ENCODE measurements at regions not wholly inside any gene's neighbourhood (a gene's known extent, or its start where the extent isn't known, plus 50 kb on each side); places are given as distances from the start of the nearest gene placed in this dataset.

DNA sequence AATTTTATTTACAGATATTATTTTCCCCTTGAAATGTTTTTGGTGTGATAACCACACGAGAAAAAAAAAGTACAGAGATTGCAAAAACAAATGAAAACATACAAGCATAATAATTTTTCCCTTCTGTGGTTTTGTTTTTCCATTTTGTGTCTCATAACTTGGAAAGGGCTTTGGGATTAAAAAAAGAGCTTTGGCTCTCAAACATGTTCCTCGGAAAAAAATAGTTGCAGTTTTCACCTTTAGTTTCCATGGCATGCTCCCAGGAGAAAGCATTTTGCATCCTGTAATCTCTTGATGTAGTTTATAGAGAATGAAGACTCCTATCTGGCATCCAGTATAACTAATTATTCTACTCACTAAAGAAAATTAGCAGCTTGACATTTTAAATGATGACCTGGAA is 362.1 kb upstream of the PDGFD start:
- no peak for DNase-seq

DNA sequence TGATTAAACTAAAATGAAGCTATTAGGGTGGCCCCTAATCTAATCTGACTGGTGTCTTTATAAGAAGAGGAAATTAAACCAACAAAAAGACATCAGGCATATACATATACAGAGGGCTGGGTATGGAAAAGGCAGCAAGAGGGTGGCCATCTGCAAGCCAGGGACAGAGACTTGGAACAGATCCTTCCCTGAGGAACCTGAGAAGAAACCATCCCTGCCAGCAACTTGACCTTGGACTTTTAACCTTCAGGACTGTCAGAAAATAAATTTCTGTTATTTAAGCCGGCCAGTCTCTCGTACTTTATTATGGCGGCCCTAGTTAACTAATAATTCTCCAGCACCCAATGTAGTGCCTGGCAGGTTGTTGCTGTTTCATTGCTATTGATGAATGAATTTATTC is 361.5 kb upstream of the PDGFD start:
- no peak for DNase-seq

DNA sequence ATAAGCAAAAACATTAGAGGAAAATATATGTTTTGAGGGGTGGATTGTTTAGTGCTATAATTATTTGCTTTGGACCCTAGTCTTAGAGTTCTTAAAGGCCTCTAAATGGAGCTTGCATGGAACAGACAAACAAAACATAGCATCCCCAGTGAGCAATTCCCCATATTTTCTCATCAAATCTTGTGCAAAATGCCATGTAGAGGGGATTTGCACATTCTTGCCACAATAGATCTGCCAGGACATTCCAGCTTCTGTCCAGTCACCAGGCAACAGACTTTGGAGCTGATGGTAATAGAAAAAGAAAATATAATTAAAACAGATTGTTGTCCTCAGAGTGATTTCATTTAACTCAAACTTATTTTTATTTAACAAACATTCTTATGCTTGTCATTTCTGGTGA is 360.3 kb upstream of the PDGFD start:
- no peak for DNase-seq

DNA sequence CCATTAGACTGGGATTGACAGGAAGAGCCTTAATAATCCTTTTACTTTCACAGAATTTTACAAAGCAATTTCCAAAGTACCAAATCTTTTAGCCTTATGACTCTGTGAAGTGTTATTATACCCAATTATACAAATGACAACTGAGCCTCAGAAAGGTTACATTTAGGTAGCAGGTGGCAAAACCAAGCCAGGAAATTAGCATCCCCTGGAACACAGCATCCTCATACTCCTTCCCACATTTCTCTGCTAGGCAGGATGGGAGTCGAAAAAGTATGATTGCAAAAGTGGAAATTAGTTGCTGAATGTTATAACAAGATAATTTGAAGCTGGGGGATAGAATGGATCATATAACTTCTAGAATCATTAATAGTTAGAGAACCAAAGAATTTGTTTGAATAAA is 359.7 kb upstream of the PDGFD start:
- no peak for DNase-seq

DNA sequence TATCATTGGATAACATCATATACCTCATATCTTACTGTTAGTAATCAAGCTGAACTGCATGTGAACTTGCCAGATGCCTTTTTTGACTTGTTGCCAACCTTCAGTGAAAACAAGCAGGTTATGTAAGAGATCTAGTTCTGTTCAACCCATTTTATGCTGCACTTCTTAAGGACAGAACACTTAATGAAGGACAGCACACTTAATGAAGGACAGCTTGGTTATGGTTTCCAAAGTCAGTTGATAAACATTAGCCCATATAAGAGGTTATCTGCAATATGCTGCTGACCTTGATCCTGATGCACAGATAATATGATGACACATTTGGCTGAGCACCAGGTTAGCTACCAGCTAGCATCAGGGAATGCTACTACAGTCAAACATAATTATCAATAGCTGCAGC is 358.7 kb upstream of the PDGFD start:
- no peak for DNase-seq

DNA sequence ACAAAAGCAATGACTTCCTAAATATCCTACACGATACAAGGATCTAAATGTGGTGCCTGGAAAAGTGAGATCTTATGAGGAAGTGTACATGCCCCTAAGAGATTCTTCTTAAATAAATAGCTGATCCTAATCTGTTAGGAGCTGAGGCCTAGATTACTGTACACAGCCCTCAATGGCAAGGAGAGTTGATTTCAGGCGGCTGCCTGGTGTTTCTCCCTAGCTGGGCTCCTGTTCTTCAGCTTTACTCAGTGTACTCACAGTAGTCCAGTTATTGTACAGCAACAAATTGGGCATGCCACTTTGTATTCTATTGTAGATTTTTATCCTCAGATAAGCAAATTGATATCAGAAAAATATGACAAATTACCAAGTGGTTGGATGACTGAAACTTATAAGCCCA is 358.2 kb upstream of the PDGFD start:
- no peak for DNase-seq

DNA sequence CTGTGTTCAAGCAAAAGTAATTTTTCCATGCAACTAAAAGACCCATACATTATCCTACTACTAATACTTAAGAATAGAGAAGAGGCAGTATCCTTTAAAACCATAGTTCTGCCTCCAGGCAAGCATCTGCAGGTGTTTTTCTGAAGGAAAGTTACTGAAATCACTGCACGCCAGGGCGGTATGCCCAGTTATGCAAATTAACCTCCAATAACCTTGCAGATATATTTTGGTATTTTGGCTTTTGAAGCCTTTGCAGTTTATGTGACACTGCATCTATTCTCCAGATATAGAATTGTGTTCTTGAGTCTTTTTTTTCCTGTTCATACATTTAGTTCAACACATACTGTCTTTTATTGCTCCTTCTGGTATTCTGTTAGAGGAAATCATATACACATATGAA is 346.2 kb upstream of the PDGFD start:
- no peak for DNase-seq

DNA sequence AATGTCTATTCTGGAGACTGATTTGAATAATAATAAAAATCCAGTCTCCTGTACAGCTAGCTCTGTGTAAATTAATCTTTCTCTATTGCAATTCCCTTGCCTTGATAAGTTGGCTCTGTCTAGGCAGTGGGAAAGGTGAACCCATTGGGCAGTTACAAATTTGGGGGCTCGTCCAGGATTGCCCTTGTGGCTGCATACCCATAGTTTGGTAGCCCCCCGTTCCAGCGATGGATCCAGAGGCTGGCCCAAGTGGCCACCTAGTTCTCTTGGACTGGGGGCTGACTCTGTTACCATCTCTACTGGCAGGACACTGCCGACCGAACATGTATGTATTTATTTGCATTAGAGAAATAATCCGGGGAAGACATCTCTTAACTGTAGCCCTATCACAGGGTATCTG is 326.2 kb upstream of the PDGFD start:
- DNase-seq, result no peak

DNA sequence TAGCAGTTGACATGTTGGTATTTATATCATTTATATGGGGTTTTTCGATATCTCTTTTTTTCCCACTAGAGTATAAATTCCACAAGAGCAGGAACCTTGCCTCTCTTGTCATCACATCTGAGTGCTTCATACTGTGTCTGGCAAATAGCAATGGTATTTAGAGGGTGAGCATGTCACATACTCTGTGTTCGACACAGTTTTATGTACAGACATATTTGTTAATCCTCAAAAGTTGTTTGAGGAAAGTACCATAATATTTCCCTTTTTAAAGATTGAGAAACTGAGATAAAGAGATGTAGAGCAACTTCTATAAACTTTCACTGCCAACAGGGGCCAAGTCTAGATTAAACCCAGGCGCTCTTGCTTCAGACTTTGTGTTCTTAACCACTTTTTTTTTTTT is 324.6 kb upstream of the PDGFD start:
- no peak for DNase-seq

DNA sequence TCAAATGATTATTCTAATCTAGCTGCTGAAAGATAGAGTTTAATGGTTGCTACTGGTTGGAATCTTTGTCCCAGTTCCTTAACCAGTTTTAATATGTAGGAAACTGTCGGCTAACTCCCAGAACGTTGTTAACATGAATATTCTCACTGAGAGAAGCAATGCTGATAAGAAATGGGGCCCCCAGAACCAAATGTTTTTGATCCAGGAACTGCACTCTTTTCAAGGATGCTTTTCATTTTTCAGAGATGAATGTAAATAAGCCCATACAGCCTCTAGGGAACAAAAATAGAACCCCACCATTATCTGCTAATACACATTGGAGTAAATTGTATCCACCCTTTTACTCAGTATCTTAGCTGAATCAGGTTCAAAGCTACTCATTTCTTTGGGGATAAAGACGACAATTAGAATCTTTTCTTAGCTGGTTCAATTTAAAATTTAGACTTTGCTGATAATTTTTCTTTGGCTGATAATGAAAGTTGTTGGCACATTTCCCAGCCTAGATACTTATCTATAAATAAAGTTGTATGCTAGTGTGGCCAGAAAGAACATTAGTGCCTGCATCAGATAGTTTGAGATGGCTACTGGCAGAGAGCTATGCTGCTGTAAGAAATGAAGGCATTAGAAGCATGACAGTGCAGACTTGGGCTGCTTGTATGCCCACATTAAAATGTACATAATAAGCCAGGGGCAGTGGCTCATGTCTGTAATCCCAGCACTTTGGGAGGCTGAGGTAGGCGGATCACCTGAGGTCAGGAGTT is 323.3 kb upstream of the PDGFD start:
- no peak for DNase-seq

DNA sequence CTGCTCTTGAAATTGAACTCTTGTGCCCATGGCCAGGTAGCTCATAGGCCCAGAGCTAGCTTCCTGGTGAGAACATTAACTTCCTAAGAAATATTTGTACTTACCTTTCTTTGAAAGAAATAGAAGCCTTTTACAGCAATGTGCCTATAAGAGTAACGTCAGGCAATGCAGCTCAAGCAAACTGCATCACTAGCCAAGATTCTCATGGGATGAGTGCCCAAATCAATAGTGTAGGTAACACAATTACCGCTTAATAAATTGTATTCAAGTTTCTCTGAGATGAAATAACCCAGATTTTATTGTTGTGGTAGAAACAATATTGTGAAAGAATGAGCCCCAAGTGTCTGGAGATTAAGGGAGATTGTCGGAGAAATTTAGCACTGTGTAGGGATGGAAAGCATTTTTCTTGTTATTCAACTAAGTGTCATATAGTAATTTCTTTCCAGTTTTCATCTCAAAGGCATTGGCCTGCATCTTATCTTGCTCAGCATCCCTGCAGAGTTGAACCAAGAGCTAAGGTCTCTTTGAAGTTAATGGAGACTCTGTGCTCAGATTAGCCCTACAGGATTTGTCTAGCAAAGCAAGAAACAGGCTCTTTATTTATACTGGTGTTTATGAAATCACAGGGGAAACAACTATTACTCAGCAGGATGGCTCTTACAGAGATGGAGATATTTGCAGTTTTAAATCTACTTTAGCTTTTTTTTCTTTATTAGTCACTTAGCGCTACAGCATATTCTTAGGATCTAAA is 321.0 kb upstream of the PDGFD start:
- no peak for DNase-seq

DNA sequence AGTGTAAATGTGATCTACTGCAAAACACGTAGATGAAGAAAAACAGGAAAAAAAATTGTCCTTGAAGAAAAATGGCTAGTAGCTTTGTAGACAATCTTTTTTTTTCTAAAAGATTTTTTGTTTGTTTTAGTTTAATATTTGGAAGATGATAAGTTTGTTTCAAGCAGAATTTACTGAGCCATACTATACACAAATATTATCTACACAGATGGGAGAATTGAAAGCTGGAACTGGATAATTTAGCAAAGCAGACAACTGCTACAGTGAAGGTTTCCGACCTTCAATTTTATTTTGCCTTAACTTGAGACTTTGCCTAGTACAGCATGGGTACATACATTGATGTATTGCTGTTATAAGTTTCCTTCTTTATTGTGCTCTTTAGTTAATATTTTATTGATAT is 313.0 kb upstream of the PDGFD start:
- DNase-seq, result no peak

DNA sequence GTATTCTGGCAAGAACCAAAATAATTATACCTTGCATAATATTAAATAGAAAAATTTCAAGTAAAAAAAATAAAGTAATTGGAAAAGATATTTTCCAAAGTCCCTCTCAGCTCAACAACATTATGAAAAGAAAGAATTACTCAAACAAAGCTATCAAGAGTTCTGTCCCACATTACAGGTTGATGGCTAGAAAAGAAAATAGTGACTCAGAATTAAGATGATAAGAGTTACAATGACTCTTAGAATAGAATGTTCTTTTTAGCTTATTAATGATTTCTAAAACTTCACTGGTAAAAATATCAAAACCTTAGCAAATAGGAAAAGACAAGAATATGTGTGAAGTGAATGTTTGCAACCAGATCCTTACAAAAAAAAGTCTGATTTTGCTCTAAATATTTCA is 312.5 kb upstream of the PDGFD start:
- no peak for DNase-seq

DNA sequence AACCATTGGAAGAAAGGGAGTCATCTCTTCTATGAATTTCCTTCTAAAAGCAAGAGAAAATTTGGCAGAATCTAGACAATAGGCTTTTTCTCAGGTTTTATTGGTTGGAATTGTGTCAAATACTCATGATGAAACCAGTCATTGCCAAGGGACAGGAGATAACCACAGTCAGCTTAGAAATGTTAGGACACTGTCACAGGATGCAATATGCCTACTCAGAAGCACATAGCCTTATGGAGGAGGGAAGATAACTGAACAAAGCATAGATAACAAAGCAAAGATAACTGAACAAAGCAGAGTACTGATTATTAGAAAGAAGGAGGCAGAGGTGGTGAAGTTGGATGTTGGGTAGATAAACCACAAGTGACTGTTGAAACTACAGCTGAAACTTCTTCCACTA is 303.5 kb upstream of the PDGFD start:
- no peak for DNase-seq

DNA sequence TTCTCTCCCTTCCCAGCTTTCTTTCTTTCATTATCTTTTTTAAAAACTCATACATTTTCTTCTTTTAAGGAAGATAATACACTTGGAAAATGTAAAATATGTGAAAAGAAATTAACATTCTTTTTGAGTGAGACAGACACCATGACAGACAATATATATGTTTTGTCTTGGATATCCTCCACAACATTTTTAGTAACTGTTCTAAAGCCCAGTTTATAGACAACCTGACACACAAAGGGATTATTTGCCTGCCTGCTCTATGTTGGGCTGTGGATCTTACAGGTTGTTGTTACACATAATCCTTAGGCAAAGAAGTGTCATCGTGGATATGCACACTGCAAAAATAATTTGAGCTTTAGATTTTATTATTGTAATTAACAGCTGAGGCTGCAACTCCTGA is 301.4 kb upstream of the PDGFD start:
- DNase-seq, result no peak

DNA sequence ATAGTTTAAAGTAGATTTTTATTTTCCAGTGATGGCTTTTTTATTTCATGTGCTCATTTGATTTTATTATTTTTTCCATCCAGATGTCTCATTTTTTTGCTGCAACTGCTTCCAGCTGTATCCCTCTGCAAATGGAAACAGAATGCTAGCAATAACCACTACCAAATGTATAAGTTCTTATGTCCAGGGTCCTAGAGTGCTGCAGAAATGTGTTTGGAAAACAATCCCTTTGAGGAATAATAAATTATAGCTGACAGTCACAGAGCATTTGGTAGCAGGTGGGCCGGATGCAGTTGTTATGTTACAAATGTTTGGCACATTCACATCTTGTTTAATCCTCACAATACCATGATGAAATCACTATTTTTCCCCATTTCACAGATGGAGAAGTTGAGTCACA is 300.7 kb upstream of the PDGFD start:
- DNase-seq, result no peak

DNA sequence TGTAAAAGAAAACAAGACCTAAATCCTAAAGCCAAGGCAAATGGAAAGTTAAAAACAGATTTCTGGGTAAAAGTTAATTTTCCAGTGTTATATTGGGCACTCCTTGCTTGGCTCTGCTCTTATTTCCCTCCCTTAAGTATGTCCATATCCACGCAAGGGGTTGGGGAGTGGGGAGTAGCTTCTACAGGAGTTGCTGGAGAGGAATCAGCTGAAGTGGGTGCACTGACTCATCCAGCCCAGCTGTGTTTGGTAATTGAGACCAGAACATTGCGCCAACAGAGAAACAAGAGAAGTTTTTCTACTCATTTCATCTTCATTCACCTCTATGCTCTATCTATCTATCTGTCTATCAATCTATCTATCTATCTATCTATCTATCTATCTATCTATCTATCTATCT is 298.4 kb upstream of the PDGFD start:
- DNase-seq, result no peak

DNA sequence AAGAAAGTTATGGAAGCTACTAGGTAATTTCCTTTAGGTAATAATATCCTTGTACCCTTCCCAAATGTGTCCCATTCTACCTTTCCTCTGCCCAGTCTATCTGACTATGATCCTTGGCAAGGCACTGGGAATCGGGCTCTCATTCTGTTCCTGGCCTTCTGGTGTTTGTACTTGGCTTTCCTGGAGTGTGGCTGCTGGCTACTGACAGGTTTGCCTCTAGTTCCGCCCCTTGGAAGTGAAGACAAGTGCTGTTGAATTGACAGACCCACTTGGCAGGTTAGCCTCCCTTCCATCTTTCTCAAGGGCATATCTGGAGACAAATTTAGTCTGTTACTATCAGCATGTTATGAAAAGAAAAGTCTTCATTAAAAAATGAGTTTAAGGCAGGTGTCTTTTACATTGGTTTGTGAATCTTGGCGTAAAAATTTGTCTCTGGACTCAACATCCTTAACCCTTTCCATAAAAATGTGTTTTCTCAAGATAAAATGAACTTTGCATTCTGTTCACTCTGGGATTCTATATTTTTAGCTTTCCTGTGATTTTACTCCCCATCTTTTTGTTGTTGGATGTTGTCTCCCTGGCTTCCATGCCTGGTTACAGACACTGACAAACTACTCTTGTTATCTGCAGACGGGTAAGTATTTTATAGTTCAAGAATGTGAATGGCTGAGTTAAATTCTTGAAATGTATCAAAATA is 287.4 kb upstream of the PDGFD start:
- no peak for DNase-seq

DNA sequence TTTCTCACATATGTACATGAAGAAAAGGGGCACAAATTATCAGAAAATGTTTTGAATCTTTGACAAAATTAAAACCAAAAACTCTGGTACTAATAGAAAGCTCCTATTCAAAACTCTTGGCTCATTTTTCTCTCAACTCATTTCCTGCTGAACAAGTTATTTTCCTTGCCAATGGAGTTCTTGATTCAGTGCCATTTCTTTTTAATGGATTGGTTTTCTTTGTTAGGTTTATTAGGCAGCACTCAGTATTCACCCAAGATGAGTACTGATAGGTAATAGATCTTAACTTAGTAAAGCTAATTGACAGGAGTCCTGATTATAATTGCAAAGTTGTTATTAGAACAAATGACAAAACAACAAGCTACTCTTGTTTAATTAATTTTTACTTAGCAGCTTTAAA is 279.4 kb upstream of the PDGFD start:
- DNase-seq, result no peak

DNA sequence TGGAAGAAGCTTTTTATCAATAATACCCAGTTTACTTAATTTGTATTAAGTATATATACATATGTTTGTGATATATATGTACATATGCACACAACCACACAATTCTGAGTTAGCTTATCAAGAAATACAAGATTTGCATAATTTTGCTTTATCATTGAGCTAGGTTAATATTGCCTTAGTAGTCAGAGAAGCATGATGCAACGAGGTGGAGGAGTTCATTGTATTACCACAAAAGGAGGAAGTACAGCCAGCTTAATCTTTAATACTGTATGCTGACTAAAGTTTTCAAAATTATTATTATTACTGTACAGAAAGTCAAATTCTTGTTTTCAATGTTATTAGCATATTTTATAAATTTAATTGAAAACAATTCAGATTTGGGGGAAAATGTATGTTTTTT is 278.4 kb upstream of the PDGFD start:
- no peak for DNase-seq

DNA sequence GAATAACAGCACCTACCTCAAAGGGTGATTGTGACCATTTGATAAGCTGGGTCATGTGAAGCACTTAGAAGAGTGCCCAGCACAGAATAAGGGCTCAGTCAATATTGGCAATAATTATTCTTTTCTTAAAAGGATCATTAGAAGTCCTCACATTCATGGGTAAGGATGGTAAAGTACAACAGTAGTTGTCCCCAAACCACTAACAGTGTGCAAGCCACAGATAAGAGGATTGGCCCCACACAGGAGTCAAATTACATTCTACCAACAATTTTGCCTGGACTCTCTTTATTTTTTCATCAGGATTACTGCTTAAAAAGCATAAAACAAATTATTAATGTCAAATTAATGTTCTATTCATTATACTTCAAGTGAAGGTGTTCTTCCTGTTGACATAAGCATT is 271.5 kb upstream of the PDGFD start:
- no peak for DNase-seq

DNA sequence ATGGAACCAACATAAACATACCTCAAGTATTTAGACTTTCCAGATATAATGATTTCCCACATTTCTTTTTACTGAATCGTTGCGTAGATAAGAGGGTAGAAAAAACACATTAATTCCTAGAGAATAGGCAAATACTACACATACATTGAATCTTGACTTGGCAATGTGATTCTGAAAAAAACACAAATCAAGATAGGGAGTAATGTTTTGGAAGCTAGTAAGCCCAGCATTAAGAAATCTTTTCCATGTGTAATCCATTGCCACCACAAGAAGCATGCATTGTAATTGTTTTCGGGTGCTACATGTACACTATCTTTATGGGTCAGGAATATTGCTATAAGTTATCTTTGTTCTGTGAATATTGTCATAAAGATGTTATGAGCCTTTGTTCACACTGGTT is 269.8 kb upstream of the PDGFD start:
- DNase-seq, result no peak

DNA sequence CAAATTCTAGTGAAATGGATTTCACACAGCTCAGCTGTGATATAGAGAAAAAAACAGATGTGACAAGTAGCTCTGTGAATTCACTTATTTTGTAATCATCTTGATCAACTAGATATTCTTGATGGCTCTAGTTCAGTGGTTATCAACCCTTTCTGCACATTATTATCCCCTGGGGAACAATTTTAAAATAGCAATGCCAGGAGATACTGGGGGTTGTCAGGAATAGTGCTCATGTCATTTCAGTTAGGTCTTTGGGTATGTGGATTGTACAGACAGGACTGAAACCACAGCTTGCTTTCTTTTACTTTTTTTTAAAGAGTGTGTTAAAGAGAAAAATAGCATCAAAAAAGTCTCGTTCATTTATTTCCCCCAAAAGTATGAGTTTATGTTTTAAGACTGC is 269.0 kb upstream of the PDGFD start:
- DNase-seq, result no peak

DNA sequence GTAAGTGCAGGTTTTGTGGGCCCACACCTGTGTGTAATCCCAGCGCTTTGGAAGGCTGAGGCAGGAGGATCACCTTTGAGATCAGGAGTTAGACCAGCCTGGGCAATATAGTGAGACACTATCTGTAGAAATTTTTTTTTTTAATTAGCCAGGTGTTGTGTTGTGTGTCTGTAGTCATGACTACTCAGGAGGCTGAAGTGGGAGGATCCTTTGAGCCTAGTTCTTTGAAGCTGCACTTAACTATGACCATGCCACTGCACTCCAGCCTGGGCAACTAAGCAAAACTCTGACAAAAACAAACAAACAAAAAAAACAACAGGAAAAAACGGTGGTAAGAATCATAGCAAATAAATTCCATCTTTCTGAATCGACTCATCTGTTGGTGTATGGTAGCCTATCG is 268.6 kb upstream of the PDGFD start:
- DNase-seq, result no peak

All from T-helper 1 cell (primary cell).